ENCODE measurements at regions not wholly inside any gene's neighbourhood (a gene's known extent, or its start where the extent isn't known, plus 50 kb on each side); places are given as distances from the start of the nearest gene placed in this dataset.

GRCh38 chr6:113089056-113089455 is 741.9 kb downstream of the RFPL4B start:
- TF ChIP-seq REST (IDR thresholded peaks at IDR 0.05; ENCODE audit: insufficient replicate concordance, low read depth) = no peak
- no peak for TF ChIP-seq CTCF (IDR thresholded peaks at IDR 0.05; ENCODE audit: insufficient read depth, low read length)
